Vagina (tissue), 2 donors: ENCODE measurements at regions not wholly inside any gene's neighbourhood (a gene's known extent, or its start where the extent isn't known, plus 50 kb on each side); places are given as distances from the start of the nearest gene placed in this dataset.
"Not testable (repeated sequence)": the region's sequence is repeated elsewhere in the genome, so short reads cannot be mapped to it uniquely, and the experiment has no call there.

ENCODE experiments used
- DNase-seq, 2 donors: peaks; one replicate each; pipeline ENCODE4 v3.0.0-alpha.2; 2017; ENCODE audit errors: extremely low spot score in 2 of 2
- H3K27ac ChIP-seq: fragments of 200-600 bp; sonication (generic); one replicate; pipeline ENCODE4 v1.5.1; 2019
- H3K27me3 ChIP-seq: fragments of 200-600 bp; sonication (generic); one replicate; pipeline ENCODE4 v1.5.1; 2019
- H3K36me3 ChIP-seq, 2 donors: fragments of 200-600 bp; sonication (generic); one replicate each; pipeline ENCODE4 v1.5.1; 2017 to 2019
- H3K4me1 ChIP-seq: fragments of 200-600 bp; sonication (generic); one replicate; pipeline ENCODE4 v1.5.1; 2019
- H3K4me3 ChIP-seq, 2 donors: fragments of 200-600 bp; sonication (generic); 1 replicate in 1 of 2; 2 replicates in 1 of 2; pipeline ENCODE4 v1.5.1; 2016 to 2019
- H3K9me3 ChIP-seq: fragments of 200-600 bp; sonication (generic); one replicate; pipeline ENCODE4 v1.5.1; 2019
- POLR2A ChIP-seq, 2 donors: fragments of 450-650 bp; IDR thresholded peaks; one replicate each; pipeline ENCODE4 v1.6.1; 2017; ENCODE audit warnings: antibody characterized with exemption in 2 of 2, mild to moderate bottlenecking in 2 of 2, moderate library complexity in 2 of 2
- POLR2AphosphoS5 ChIP-seq, 2 donors: sonication (generic); formaldehyde crosslinking; IDR thresholded peaks; one replicate each; pipeline ENCODE4 v1.9.0; 2017; ENCODE audit warnings: antibody characterized with exemption in 2 of 2, mild to moderate bottlenecking in 2 of 2, low read depth in 1 of 2; ENCODE audit not compliant: insufficient read depth in 1 of 2
- intact Hi-C: fragments of 100-400 bp; cut with DNase I; formaldehyde crosslinking; loops from one replicate; pipeline ENCODE4 v1.15.1; 2023
- TF ChIP-seq, protein P1 (sequence below), 3 experiments: fragments of 450-650 bp in 2 of 3; fragments of 200-600 bp in 1 of 3; sonication (generic) in 1 of 3; IDR thresholded peaks; one replicate each; pipeline ENCODE4 v1.5.1; 2017 to 2019; ENCODE audit warnings: antibody characterized with exemption in 3 of 3, mild to moderate bottlenecking in 2 of 3, moderate library complexity in 2 of 3

DNA sequence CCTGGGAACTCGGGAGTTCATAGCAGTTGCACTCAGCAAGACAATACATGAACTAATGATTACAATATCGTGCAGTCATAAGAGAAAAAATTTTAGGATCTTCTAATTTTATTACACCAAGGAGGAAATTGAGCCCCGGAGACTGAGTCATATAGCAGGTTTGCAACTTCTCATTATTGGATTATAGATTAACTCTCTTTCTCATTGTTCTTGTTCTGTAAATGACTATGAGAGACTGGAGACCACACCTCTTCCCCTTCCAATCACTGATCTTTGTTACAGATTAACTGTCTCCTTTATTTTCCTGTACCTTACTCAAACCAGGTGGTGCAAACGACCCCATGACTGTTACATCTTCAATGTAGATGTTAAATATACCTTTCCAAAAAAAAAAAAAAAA is 435.8 kb upstream of the DDX18 start:
- DNase-seq, result no peak
- H3K36me3 ChIP-seq, result no peaks in the 10 kb centered on the region
- no peaks in the 10 kb centered on the region for H3K9me3 ChIP-seq
- H3K27me3 ChIP-seq, result no peaks in the 10 kb centered on the region
- TF ChIP-seq POLR2AphosphoS5 (IDR thresholded peaks at IDR 0.05; ENCODE audit: insufficient read depth in 1 of 2, low read depth in 1 of 2) (no peak), POLR2A (IDR thresholded peaks at IDR 0.05) (no peak)
- TF ChIP-seq, protein P1, sequence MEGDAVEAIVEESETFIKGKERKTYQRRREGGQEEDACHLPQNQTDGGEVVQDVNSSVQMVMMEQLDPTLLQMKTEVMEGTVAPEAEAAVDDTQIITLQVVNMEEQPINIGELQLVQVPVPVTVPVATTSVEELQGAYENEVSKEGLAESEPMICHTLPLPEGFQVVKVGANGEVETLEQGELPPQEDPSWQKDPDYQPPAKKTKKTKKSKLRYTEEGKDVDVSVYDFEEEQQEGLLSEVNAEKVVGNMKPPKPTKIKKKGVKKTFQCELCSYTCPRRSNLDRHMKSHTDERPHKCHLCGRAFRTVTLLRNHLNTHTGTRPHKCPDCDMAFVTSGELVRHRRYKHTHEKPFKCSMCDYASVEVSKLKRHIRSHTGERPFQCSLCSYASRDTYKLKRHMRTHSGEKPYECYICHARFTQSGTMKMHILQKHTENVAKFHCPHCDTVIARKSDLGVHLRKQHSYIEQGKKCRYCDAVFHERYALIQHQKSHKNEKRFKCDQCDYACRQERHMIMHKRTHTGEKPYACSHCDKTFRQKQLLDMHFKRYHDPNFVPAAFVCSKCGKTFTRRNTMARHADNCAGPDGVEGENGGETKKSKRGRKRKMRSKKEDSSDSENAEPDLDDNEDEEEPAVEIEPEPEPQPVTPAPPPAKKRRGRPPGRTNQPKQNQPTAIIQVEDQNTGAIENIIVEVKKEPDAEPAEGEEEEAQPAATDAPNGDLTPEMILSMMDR (IDR thresholded peaks at IDR 0.05), result no peak
- no peaks in the 10 kb centered on the region for H3K4me1 ChIP-seq
- intact Hi-C loops, result no loop called here
- H3K4me3 ChIP-seq, result no peak overlapping the region
- H3K27ac ChIP-seq, result no peak overlapping the region

DNA sequence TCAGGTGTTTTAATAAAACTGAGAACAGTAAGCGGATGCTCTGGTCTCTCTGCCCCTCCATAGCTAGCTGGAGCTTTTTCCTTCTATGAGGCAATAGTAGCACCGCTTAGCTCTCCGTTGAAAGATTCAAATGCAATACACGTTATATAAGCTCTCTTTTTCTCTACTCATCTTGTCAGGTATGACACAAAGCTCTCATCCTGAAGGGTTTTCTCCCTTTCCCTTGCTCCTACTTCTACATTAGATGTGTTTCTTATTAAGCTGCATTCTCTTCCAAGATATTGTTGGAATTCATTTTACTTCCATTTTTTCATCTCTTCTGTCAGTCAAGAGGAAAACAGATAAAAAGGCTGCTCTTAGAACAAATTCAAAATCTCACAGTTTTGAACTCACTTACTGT is 434.6 kb upstream of the DDX18 start:
- Histone ChIP-seq H3K36me3 (no peaks in the 10 kb centered on the region), H3K27me3 (no peaks in the 10 kb centered on the region), H3K27ac (no peak overlapping the region), H3K4me1 (no peaks in the 10 kb centered on the region), H3K9me3 (no peaks in the 10 kb centered on the region), H3K4me3 (no peak overlapping the region)
- TF ChIP-seq POLR2A (IDR thresholded peaks at IDR 0.05) (no peak), POLR2AphosphoS5 (IDR thresholded peaks at IDR 0.05; ENCODE audit: insufficient read depth in 1 of 2, low read depth in 1 of 2) (no peak)
- TF ChIP-seq, protein P1 (IDR thresholded peaks at IDR 0.05), result no peak
- intact Hi-C loops, result no loop called here
- no peak for DNase-seq

DNA sequence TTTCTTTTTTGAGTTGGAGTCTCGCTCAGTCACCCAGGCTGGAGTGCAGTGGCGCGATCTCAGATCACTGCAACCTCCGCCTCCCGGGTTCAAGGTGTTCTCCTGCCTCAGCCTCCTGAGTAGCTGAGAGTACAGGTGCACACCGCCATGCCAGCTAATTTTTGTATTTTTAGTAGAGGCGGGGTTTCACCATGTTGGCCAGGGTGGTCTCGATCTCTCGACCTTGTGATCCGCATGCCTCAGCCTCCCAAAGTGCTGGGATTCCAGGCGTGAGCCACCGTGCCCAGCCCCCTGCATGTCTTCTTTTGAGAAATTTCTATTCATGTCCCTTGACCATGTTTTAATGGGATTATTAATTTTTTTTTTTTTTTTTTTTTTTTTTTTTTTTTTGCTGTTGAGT is 430.5 kb upstream of the DDX18 start:
- H3K27ac ChIP-seq, intact Hi-C loops, H3K27me3 ChIP-seq, H3K9me3 ChIP-seq, H3K36me3 ChIP-seq, DNase-seq, H3K4me3 ChIP-seq, H3K4me1 ChIP-seq: not testable (repeated sequence)

- Histone ChIP-seq H3K27ac (no peak overlapping the region), H3K4me1 (no peaks in the 10 kb centered on the region), H3K27me3 (no peaks in the 10 kb centered on the region), H3K36me3 (no peaks in the 10 kb centered on the region), H3K9me3 (no peaks in the 10 kb centered on the region), H3K4me3 (no peak overlapping the region)
- TF ChIP-seq POLR2A (IDR thresholded peaks at IDR 0.05), result no peak
- no peak for TF ChIP-seq POLR2AphosphoS5 (IDR thresholded peaks at IDR 0.05; ENCODE audit: insufficient read depth in 1 of 2, low read depth in 1 of 2)
- TF ChIP-seq, protein P1 (IDR thresholded peaks at IDR 0.05), result no peak
- intact Hi-C loops, result no loop called here
- no peak for DNase-seq
Observed at GRCh38 chr2:117396161-117396560, 418.3 kb upstream of the DDX18 start.

DNA sequence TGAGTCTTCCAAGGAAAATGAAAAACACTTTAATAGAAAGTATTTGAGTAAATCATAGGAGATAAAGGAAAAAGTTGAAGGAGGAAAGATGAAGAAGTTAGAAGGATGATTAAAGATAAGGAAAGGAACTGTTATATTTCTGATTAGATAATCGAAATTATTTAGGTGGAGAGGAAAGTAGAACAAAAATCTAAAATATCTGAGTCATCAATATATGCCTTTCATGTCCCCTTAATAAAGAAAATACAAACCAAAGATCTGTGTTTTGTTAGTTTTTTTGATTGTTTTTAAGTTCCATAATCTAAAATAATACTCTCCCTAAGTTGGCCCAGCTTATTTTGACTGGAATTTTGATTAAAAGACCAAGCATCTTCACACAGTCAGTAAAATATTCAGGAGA is 412.9 kb upstream of the DDX18 start:
- TF ChIP-seq POLR2AphosphoS5 (IDR thresholded peaks at IDR 0.05; ENCODE audit: insufficient read depth in 1 of 2, low read depth in 1 of 2), result no peak
- TF ChIP-seq, protein P1 (IDR thresholded peaks at IDR 0.05), result no peak
- TF ChIP-seq POLR2A (IDR thresholded peaks at IDR 0.05), result no peak
- Histone ChIP-seq H3K27me3 (no peaks in the 10 kb centered on the region), H3K36me3 (no peaks in the 10 kb centered on the region), H3K9me3 (no peaks in the 10 kb centered on the region), H3K4me1 (no peaks in the 10 kb centered on the region), H3K27ac (no peak overlapping the region), H3K4me3 (no peak overlapping the region)
- intact Hi-C loops, result no loop called here
- no peak for DNase-seq

- intact Hi-C loops, result no loop called here
- DNase-seq, result no peak
- Histone ChIP-seq H3K36me3 (no peaks in the 10 kb centered on the region), H3K4me3 (no peak overlapping the region), H3K4me1 (no peaks in the 10 kb centered on the region), H3K27ac (no peak overlapping the region), H3K27me3 (no peaks in the 10 kb centered on the region), H3K9me3 (no peaks in the 10 kb centered on the region)
- TF ChIP-seq, protein P1 (IDR thresholded peaks at IDR 0.05), result no peak
- TF ChIP-seq POLR2AphosphoS5 (IDR thresholded peaks at IDR 0.05; ENCODE audit: insufficient read depth in 1 of 2, low read depth in 1 of 2) (no peak), POLR2A (IDR thresholded peaks at IDR 0.05) (no peak)
Observed at GRCh38 chr2:117406443-117406842, 408.0 kb upstream of the DDX18 start.
